ENCODE measurements at regions not wholly inside any gene's neighbourhood (a gene's known extent, or its start where the extent isn't known, plus 50 kb on each side); places are given as distances from the start of the nearest gene placed in this dataset.

- no peak for TF ChIP-seq POLR2A (IDR thresholded peaks at IDR 0.05; ENCODE audit: low read depth, low read length)
- no peak for TF ChIP-seq CTCF (conservative IDR thresholded peaks at IDR 0.05; ENCODE audit: low read depth, low read length)
- no peak for TF ChIP-seq RAD21 (IDR thresholded peaks at IDR 0.05; ENCODE audit: low read length)
- TF ChIP-seq SMC3 (IDR thresholded peaks at IDR 0.05; ENCODE audit: low read depth, low read length), result no peak
- TF ChIP-seq USF2 (IDR thresholded peaks at IDR 0.05; ENCODE audit: low read depth, low read length), result no peak
- TF ChIP-seq MXI1 (IDR thresholded peaks at IDR 0.05; ENCODE audit: borderline replicate concordance, low read depth, low read length), result no peak
- TF ChIP-seq NFE2L2 (IDR thresholded peaks at IDR 0.05; ENCODE audit: low read depth, low read length), result no peak
- no peak for TF ChIP-seq CEBPB (IDR thresholded peaks at IDR 0.05; ENCODE audit: low read depth, low read length)
- no peak for TF ChIP-seq ELK1 (IDR thresholded peaks at IDR 0.05; ENCODE audit: borderline replicate concordance, low read depth, low read length)
- TF ChIP-seq RFX5 (IDR thresholded peaks at IDR 0.05; ENCODE audit: low read depth, low read length), result no peak
- no peak for TF ChIP-seq RCOR1 (IDR thresholded peaks at IDR 0.05; ENCODE audit: insufficient replicate concordance, low read length)
- TF ChIP-seq BHLHE40 (IDR thresholded peaks at IDR 0.05; ENCODE audit: low read depth, low read length), result no peak
Measured at GRCh38 chr6:160931378-160932310, 59.9 kb upstream of the MAP3K4 start.
